MV-4-11 (cell line): ENCODE measurements at regions not wholly inside any gene's neighbourhood (a gene's known extent, or its start where the extent isn't known, plus 50 kb on each side); places are given as distances from the start of the nearest gene placed in this dataset.
"Not testable (repeated sequence)": the region's sequence is repeated elsewhere in the genome, so short reads cannot be mapped to it uniquely, and the experiment has no call there.

ENCODE experiments used
- DNase-seq: peaks from one replicate; lab custom pipeline; 2025; lab: John Stamatoyannopoulos, UW

DNA sequence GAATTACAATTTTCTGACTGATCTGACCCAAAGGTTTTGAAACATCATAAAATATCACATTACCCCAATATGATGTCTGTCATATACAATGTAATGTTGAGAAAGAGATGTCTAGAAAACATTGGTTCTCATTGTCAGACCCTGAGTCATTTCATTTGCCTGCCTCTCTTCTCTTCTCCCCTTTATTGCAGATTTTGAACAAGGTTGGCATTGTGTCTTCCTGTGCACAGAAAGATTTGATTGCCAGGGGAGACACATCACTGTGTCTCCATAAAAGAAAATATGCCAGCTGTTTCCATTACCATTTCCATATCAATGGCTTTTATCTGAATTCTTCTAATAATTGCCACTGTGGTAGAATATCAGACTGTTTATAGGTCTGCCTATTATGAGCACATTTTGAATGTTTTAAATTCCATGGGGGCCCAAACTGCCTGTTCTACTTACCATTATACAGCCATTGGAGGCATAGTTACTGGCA, 65.6 kb downstream of the IFI44 start:
- no peak for DNase-seq

DNA sequence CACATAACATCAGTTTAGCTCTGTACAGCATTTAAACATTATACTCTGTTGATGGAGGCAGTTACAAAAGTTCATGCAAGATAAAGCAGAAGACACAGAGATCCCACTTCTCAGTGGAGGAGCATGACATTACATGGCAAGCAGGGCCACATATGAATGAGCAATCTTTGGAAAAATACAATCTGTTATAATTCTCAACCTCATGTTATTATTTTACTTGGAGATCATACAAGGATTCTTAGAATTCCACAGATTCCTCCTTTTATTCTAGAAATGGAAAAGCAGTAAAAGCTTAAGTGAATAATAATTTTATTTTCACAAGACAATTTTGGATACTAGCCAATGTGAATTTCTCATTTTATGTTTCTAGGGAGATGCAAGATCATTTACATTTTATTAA, 66.6 kb downstream of the IFI44 start:
- no peak for DNase-seq

DNA sequence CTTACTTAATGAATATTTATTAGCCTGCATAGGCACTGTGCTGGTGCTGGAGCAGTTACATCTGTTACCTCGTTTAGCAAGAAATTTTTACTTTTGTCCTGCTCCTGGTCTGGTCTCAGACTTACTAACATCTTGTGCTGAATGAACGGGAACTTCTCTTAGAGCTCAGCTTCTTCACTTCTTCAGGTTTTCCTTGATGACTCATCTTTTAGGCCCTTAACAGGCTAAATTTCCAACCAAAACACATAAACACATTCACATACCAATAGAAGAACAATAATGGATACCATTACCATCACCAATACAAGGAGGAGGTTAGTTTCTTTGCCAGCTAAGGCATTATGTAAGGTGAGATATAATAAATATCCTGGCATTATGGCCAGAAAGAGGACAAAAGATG, 68.9 kb downstream of the IFI44 start:
- no peak for DNase-seq

DNA sequence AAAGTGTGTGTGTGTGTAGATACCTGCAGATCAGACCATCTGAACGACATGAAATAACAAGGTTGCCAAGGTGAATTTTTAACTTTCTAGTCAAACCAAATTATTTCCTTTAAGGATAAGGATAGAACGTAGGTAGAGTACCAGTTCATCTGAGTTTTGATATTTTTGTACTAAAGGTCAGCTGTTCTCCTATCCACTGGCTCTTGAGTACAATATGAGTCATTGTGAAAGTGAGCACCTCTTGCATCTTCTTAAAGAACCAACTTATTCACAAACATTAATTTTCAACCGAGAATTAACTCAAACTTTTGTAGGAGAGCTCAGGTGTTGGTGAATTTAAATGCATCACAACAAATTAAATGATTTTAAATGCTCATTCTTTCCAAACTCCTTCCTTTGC, 71.5 kb downstream of the IFI44 start:
- no peak for DNase-seq

DNA sequence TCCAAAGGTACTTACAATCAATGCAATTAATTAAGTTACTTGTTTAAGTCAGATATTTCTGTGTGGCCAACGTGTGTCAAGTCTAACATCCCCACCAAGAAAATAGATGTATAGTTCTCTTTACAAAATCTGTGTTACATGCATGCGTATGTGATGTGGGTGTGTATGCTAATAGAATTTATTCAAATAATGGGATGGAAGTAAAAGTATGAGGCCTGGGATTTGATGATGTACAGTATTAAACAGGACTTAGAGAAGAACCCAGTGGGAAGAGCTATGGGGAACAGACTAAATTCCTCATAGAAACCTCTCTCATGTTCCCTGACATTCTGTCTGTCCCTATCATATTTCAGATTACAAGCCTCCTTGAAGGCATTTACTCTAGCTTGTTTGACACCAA, 72.5 kb downstream of the IFI44 start:
- no peak for DNase-seq

DNA sequence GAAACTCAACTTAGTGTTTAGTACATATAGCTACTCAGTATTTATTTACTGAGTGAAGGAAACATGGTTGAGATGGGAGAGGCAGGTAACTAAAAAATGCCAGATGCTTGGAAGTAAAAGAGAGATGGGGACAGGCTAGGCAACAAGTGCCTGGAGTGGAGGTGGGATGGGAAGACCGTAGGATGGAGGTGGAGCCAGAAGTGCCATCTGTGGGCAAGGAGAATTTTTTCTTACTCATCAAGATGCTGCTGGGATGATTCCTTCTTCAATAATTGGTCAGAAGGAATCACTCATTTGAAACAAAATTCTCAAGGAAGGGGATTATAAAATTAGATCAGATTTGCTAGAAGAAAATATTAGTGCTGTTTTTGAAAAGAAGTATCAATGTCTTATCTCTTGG, 72.9 kb downstream of the IFI44 start:
- no peak for DNase-seq

DNA sequence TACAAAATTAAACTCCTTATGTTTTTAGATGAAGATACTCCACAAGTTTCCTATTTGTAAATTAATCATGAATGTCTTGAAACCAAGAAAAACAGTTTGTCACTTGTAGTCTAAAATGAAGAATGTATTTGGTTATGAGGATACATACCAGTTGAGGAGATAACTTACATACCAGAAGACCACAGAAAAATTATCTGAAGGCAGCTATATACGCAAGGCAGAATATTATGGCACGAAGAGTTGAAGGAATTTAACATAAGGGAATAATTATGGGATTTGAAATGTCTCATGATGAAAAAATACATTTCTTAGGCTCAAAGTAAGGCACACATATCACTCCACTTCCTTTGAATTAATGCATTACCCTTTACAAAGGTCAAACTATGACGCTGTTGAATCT, 73.3 kb downstream of the IFI44 start:
- no peak for DNase-seq

DNA sequence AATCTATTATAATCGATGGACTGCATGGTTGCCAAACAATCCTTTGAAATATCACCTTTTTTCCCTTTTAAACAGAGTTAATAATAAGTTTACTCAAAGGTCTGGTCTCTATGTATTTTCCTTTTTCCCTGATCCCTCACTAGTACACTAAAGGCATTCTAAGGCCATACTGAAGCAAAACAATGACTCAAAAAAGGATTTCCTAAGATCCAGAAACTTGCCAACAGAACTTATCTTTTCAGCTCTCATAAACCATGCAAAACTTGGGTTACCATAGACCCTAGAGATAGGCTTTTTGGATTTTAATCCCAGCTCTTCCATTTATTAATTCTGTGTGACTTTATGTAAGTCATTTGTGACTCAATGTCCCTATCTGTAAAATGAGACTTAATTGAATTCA, 77.1 kb downstream of the IFI44 start:
- no peak for DNase-seq

DNA sequence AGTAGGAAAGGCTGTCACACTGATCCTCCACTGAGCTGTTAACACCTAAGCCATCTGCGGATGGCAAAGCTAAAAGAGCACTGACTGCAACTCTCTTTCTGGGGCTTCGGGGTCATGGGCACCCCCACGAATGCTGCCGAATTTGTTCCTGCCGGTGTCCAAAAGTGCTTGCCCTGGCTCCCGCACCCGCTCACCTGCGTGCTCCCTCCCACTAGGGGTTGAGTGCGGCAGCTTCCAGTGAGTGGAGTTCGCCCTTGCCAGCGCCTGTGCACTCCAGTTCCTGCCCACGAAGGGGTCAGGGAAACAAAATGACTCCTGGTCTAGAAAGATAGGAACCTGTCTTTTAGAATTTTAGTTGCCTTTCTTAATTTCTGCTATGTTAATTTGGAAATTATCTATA, 78.7 kb downstream of the IFI44 start:
- no peak for DNase-seq

DNA sequence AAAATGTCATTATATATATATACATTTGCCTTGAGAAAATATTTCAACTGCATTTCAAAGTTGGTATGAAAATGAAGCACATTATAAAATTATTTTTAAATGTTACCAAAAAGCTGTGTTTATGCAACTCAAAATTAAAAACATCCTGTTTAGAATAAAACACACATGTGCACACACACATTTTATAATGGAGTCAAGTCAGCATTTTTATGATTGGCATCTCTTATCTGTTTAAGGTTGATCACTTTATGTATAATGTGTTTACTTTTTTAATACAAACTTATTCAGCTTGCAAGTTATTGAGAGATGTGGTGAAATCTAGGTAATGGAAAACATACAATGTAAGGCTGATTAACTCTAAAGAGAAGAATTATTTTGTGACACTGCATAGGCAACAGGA, 80.4 kb downstream of the IFI44 start:
- no peak for DNase-seq

- no peak for DNase-seq
These were observed 82.0 kb downstream of the IFI44 start for GRCh38 chr1:78731674-78732073.

- DNase-seq, result no peak
These were observed 87.6 kb downstream of the IFI44 start for GRCh38 chr1:78737241-78737640.

DNA sequence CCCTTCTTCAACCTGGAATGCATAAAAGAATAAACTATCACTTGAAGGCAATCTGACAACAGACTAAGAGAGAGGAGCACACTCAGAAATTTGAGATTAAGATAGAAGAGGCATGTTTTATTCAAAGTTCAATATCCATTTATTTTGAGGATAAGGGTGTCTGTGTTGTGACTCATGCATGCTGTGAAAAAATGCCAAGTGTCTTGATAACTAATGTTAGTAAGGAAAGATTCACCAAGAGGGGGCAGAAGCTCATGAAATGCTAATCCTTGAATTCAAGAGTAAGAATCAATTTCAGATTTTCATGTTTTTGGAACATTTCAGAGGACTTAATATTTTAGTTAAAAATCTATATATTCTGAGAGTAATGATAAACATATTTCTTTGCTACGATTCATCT, 94.0 kb downstream of the IFI44 start:
- DNase-seq, result no peak

DNA sequence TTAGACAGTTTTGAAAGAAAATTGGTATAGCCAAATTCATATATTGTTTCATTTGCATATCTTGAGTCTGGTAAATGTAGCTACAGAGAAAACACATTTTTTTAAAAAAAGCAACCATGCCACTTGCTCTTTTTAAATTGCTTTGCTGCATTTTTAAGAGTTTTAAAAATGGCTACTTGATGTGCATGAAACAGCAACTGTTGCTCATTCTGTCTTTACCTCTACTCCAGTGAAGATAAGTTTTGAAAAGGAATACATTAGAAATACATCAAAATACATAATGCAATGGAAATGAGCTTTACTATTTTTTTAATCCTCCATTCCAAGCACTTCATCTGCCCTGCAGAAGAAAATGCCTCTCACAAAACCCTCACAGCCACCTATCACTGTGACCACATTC, 95.5 kb downstream of the IFI44 start:
- DNase-seq, result no peak

GRCh38 chr1:78753679-78754078, 104.0 kb downstream of the IFI44 start:
- DNase-seq, result not testable (repeated sequence)

DNA sequence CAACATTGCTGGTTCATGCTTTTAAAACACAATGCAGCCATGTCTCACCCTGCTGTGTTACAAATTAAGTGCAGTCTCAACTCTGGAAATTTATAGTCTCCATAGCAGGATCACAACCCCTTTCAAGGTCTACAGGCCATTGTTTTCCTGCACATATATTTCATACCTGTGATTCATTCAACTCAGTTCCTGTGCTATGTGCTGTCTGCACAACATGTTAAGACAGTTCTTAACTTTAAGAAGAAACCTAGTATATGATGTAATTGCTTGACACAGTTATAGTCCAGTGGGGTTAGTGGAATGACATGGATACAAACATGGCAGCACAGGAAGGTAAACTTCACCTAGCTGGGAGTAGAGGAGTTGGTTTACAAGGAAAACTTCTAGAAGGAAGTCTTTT, 106.4 kb downstream of the IFI44 start:
- no peak for DNase-seq

DNA sequence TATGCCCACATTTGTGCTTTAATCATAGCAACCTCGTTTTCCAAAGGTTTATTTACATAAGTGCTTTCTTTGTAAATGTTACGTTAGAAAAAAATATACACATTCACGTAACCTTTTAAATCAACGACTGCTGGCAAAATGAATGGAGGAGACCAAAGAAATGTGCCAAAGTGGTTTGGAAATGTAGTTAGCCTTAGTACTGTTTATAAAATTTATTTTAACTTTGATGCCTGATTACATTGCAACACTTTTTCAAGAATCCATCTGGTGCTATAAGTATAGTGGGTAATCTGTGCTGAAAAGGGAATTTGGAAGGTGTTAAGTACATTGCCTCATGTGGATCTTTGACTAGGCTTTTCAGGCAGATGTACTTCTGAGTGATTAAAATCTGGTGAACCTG, 108.9 kb downstream of the IFI44 start:
- DNase-seq, result no peak

- no peak for DNase-seq
These were observed 110.2 kb downstream of the IFI44 start for GRCh38 chr1:78759881-78760280.

GRCh38 chr1:78760858-78761257, 111.2 kb downstream of the IFI44 start:
- no peak for DNase-seq

GRCh38 chr1:78762113-78762512, 112.5 kb downstream of the IFI44 start:
- no peak for DNase-seq

DNA sequence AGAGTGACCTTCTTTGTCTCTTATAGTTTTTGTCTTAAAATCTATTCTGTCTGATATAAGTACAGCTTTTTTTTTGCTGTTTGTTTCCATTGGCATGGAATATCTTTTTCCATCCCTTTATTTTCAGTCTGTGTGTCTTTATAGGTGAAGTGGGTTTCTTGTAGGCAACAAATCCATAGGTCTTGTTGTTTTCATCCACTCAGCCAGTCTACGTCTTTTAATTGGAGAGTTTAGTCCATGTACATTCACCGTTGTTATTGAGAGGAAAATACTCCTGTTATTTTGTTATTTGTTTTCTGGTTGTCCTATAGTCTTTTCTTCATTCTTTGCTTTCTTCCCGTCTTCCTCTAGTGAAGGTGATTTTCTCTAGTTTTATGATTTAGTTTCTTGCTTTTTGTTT, 115.9 kb downstream of the IFI44 start:
- no peak for DNase-seq

GRCh38 chr1:78779831-78780230, 130.2 kb downstream of the IFI44 start:
- no peak for DNase-seq

- no peak for DNase-seq
These were observed 137.9 kb downstream of the IFI44 start for GRCh38 chr1:78787544-78787943.

DNA sequence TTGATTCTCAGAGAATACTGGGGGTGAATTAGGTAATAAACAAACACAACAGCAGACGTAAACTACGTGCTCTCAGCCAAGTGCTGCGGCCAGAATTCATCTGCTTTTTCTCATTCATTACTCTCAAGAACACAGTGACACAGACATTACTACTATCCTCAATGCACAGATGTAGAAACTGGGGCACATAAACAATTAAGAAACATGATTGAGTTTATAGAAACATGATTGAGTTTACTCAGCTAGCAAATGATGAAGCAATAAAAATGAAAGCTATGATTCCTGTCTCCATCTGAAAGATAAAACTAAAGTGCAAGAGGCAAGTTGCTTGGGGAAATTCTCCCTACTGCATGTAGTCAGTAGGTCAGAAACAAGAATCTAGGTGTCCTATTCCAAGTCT, 140.5 kb downstream of the IFI44 start:
- DNase-seq, result no peak

DNA sequence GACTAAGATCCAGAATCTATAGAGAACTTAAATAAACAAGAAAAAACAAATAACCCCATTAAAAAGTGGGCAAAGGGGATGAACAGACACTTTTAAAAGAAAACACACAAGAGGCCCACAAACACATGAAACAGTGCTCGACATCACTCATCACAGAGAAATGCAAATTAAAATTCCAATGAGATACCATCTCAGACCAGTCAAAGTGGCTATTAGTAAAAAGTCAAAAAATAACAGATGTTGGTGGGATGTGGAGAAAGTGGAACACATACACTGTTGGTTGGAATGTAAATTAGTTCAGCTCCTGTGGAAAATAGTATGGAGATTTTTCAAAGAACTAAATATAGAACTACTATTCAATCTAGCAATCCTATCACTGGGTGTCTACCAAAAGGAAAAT, 143.1 kb downstream of the IFI44 start:
- no peak for DNase-seq
